ENCODE measurements at regions not wholly inside any gene's neighbourhood (a gene's known extent, or its start where the extent isn't known, plus 50 kb on each side); places are given as distances from the start of the nearest gene placed in this dataset.

- no peak for DNase-seq (ENCODE audit: low read depth)
Observed at GRCh38 chr13:111517641-111518010, 197.2 kb downstream of the TEX29 start.

- no peak for DNase-seq (ENCODE audit: low read depth)
Observed at GRCh38 chr13:111518161-111518792, 197.8 kb downstream of the TEX29 start.

- DNase-seq (ENCODE audit: low read depth), result no peak
Observed at GRCh38 chr13:111519041-111519440, 198.6 kb downstream of the TEX29 start.

- DNase-seq (ENCODE audit: low read depth), result no peak
Observed at GRCh38 chr13:111519490-111520170, 199.2 kb downstream of the TEX29 start.

GRCh38 chr13:111521030-111521429 lies 200.6 kb downstream of the TEX29 start:
- DNase-seq (ENCODE audit: low read depth), result no peak

GRCh38 chr13:111521691-111522229 lies 201.3 kb downstream of the TEX29 start:
- no peak for DNase-seq (ENCODE audit: low read depth)

GRCh38 chr13:111525320-111526118 lies 205.1 kb downstream of the TEX29 start:
- no peak for DNase-seq (ENCODE audit: low read depth)

GRCh38 chr13:111526922-111527321 lies 206.5 kb downstream of the TEX29 start:
- no peak for DNase-seq (ENCODE audit: low read depth)

GRCh38 chr13:111527614-111528229 lies 207.3 kb downstream of the TEX29 start:
- DNase-seq (ENCODE audit: low read depth), result no peak

- DNase-seq (ENCODE audit: low read depth), result no peak
Observed at GRCh38 chr13:111528513-111528912, 208.1 kb downstream of the TEX29 start.

- DNase-seq (ENCODE audit: low read depth), result no peak
Observed at GRCh38 chr13:111530137-111530870, 209.9 kb downstream of the TEX29 start.

GRCh38 chr13:111531505-111531904 lies 211.1 kb downstream of the TEX29 start:
- no peak for DNase-seq (ENCODE audit: low read depth)

GRCh38 chr13:111532111-111532510 lies 211.7 kb downstream of the TEX29 start:
- no peak for DNase-seq (ENCODE audit: low read depth)

GRCh38 chr13:111533900-111534683 lies 213.7 kb downstream of the TEX29 start:
- no peak for DNase-seq (ENCODE audit: low read depth)

GRCh38 chr13:111534751-111535522 lies 214.5 kb downstream of the TEX29 start:
- DNase-seq (ENCODE audit: low read depth), result no peak

- DNase-seq (ENCODE audit: low read depth), result no peak
Observed at GRCh38 chr13:111535523-111535811, 215.0 kb downstream of the TEX29 start.

- no peak for DNase-seq (ENCODE audit: low read depth)
Observed at GRCh38 chr13:111536075-111536642, 215.7 kb downstream of the TEX29 start.

- DNase-seq (ENCODE audit: low read depth), result no peak
Observed at GRCh38 chr13:111537115-111537728, 216.8 kb downstream of the TEX29 start.

GRCh38 chr13:111537843-111538499 lies 217.5 kb downstream of the TEX29 start:
- no peak for DNase-seq (ENCODE audit: low read depth)

All from fibroblast of gingiva (primary cell).